B cell (primary cell): ENCODE measurements at regions not wholly inside any gene's neighbourhood (a gene's known extent, or its start where the extent isn't known, plus 50 kb on each side); places are given as distances from the start of the nearest gene placed in this dataset.

Source experiments
- ATAC-seq: fragments of 200-7000 bp; cut with Tn5 transposase; one replicate; pipeline ENCODE4 v1.10.0; 2021; ENCODE audit warnings: low read depth, mild to moderate bottlenecking, moderate number of reproducible peaks, moderate library complexity
- CTCF ChIA-PET: fragments of 350-600 bp; sonication (Branson Sonifier 250); formaldehyde crosslinking; loops from one replicate; lab custom pipeline; 2021; ENCODE audit warnings: antibody characterized with exemption, inconsistent platforms; lab: Charles Lee
- POLR2A ChIA-PET: fragments of 350-600 bp; sonication (Branson Sonifier 250); formaldehyde crosslinking; loops from one replicate; lab custom pipeline; 2021; ENCODE audit warnings: antibody characterized with exemption; lab: Charles Lee
- DNase-seq: peaks from one replicate; pipeline ENCODE4 v3.0.0; 2013
- H2AFZ ChIP-seq: 2 replicates; pipeline ENCODE4 v1.6.1; 2012; ENCODE audit warnings: mild to moderate bottlenecking, low read depth, low read length; ENCODE audit not compliant: insufficient read depth, poor library complexity, severe bottlenecking
- H3K27ac ChIP-seq, 2 donors: 1 replicate in 1 of 2; 2 replicates in 1 of 2; pipeline ENCODE4 v1.5.1; 2012 to 2013; ENCODE audit warnings: low read length in 2 of 2, mild to moderate bottlenecking in 2 of 2, moderate library complexity in 1 of 2
- H3K27me3 ChIP-seq, 4 experiments: fragments of 200-600 bp in 1 of 4; sonication (generic) in 1 of 4; replicated peaks in 1 of 4; 1 replicate in 2 of 4; 2 replicates in 2 of 4; pipeline versions ENCODE4 v1.6.1 to v1.7.0; 2013 to 2016; ENCODE audit warnings: low read length in 3 of 4, mild to moderate bottlenecking in 2 of 4, mixed read lengths in 1 of 4, moderate library complexity in 1 of 4; ENCODE audit not compliant: insufficient read depth in 4 of 4, control insufficient read depth in 3 of 4; ENCODE audit errors: control extremely low read depth in 1 of 4
- H3K36me3 ChIP-seq, 2 experiments: replicated peaks in 1 of 2; 1 replicate in 1 of 2; 2 replicates in 1 of 2; pipeline versions ENCODE4 v1.6.1 to v1.7.1; 2013; ENCODE audit warnings: low read length in 1 of 2; ENCODE audit not compliant: insufficient read depth in 2 of 2, control insufficient read depth in 1 of 2; ENCODE audit errors: control extremely low read depth in 1 of 2, extremely low read depth in 1 of 2
- H3K4me1 ChIP-seq, 2 donors: fragments of 200-600 bp in 1 of 2; sonication (generic) in 1 of 2; 1 replicate in 1 of 2; 2 replicates in 1 of 2; pipeline versions ENCODE4 v1.5.1 to v1.6.1; 2013 to 2017; ENCODE audit warnings: low read length in 2 of 2; ENCODE audit not compliant: control insufficient read depth in 2 of 2, insufficient read depth in 2 of 2
- H3K4me2 ChIP-seq: replicated peaks from 2 replicates; pipeline ENCODE3; 2012; ENCODE audit warnings: mild to moderate bottlenecking, low read depth, low read length; ENCODE audit not compliant: poor library complexity, severe bottlenecking
- H3K4me3 ChIP-seq, 5 experiments: fragments of 200-600 bp in 1 of 5; sonication (generic) in 1 of 5; 1 replicate in 3 of 5; 2 replicates in 2 of 5; pipeline versions ENCODE4 v1.5.1 to v1.7.0; 2011 to 2016; ENCODE audit warnings: low read length in 4 of 5, mild to moderate bottlenecking in 4 of 5, low read depth in 2 of 5, control low read depth in 1 of 5, moderate library complexity in 1 of 5; ENCODE audit not compliant: insufficient read depth in 1 of 5; ENCODE audit errors: control extremely low read depth in 1 of 5, extremely low read depth in 1 of 5
- H3K79me2 ChIP-seq: fragments of 200-600 bp; sonication (generic); one replicate; pipeline ENCODE4 v1.6.0; 2016; ENCODE audit warnings: low read length; ENCODE audit not compliant: control insufficient read depth, insufficient read depth
- H3K9ac ChIP-seq: fragments of 200-600 bp; sonication (generic); 2 replicates; pipeline ENCODE4 v1.6.1; 2017; ENCODE audit warnings: mild to moderate bottlenecking, low read length, moderate library complexity
- H3K9me3 ChIP-seq, 3 donors: one replicate each; pipeline versions ENCODE4 v1.6.1 to v1.7.1; 2013; ENCODE audit warnings: low read length in 2 of 3; ENCODE audit not compliant: control insufficient read depth in 2 of 3, insufficient read depth in 1 of 3; ENCODE audit errors: control extremely low read depth in 1 of 3
- H4K20me1 ChIP-seq: 2 replicates; pipeline ENCODE4 v1.6.0; 2012; ENCODE audit warnings: mild to moderate bottlenecking, low read length; ENCODE audit not compliant: insufficient read depth, control insufficient read depth, poor library complexity, severe bottlenecking
- H3K27ac Mint-ChIP-seq: one replicate; pipeline ENCODE4 v1.8.0; 2021; ENCODE audit warnings: mixed read lengths
- H3K27me3 Mint-ChIP-seq: one replicate; pipeline ENCODE4 v1.8.0; 2021; ENCODE audit warnings: mixed read lengths
- H3K4me1 Mint-ChIP-seq: one replicate; pipeline ENCODE4 v1.8.0; 2021; ENCODE audit warnings: mixed read lengths
- H3K4me3 Mint-ChIP-seq: one replicate; pipeline ENCODE4 v1.8.0; 2021; ENCODE audit warnings: mixed read lengths
- H3K9me3 Mint-ChIP-seq: one replicate; pipeline ENCODE4 v1.8.0; 2022; ENCODE audit warnings: mixed read lengths; ENCODE audit not compliant: insufficient read depth
- EZH2 ChIP-seq: IDR thresholded peaks from 2 replicates; pipeline ENCODE4 v1.6.1; 2012; ENCODE audit warnings: borderline replicate concordance, low read depth, mild to moderate bottlenecking, moderate library complexity, low read length; ENCODE audit not compliant: insufficient read depth, poor library complexity, severe bottlenecking
- WGBS: methylation state at CpG from one replicate; pipeline ENCODE4 v1.1.5; 2013; ENCODE audit warnings: missing lambda C conversion rate; ENCODE audit not compliant: insufficient coverage; 5-methylcytosine and 5-hydroxymethylcytosine counted together
- intact Hi-C: fragments of 100-400 bp; cut with micrococcal nuclease; formaldehyde crosslinking; loops from one replicate; pipeline ENCODE4 v1.10.0; 2022
- TF ChIP-seq, protein P1 (sequence below): fragments of 200-600 bp; IDR thresholded peaks from one replicate; pipeline ENCODE4 v1.8.0; 2022; ENCODE audit warnings: antibody characterized with exemption, mild to moderate bottlenecking

DNA sequence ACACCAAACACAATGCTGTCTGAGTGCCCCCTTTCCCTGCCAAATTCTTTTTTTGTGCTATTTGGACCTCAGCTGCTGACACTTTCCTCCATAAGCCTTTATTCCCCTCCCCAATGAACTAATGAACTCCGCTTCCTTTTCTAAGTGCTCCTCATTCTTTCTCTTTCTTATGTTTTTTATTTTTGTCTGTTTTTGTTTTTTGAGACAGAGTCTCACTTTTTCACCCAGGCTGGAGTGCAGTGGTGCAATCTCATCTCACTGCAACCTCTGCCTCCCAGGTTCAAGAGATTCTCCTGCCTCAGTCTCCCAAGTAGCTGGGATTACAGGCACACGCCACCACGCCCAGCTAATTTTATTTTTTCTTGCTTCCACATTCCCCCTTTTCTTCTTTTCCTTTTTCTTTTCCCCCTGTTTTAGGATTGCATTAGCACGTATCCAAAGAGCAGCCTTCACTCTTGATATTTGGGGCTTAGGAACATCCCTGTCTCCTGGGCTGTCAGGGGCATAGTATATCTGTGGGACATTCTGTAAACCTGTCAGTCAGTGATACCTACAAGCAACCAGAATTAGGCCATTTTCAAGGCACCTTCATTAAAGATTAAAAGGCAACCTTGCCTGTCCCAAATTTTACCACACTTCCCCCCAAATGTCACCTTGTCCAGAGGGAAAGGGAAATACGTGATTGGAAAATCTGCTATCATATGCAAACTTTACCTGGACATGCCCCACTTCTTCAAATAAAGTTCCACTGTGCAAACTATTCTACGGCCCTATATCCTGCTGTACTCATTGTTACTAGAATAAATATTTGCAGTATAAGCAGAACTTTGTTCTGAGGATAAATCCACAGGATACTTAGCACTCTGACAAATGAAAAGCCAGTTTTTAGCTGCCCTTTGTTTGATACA, 65.1 kb upstream of the ACSL3 start:
- no peaks in the 10 kb centered on the region for H3K4me1 Mint-ChIP-seq
- TF ChIP-seq EZH2, result no peak
- TF ChIP-seq, protein P1, sequence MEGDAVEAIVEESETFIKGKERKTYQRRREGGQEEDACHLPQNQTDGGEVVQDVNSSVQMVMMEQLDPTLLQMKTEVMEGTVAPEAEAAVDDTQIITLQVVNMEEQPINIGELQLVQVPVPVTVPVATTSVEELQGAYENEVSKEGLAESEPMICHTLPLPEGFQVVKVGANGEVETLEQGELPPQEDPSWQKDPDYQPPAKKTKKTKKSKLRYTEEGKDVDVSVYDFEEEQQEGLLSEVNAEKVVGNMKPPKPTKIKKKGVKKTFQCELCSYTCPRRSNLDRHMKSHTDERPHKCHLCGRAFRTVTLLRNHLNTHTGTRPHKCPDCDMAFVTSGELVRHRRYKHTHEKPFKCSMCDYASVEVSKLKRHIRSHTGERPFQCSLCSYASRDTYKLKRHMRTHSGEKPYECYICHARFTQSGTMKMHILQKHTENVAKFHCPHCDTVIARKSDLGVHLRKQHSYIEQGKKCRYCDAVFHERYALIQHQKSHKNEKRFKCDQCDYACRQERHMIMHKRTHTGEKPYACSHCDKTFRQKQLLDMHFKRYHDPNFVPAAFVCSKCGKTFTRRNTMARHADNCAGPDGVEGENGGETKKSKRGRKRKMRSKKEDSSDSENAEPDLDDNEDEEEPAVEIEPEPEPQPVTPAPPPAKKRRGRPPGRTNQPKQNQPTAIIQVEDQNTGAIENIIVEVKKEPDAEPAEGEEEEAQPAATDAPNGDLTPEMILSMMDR, result no peak
- no peak overlapping the region for H3K4me3 Mint-ChIP-seq
- intact Hi-C loops, result loop anchor here (2.0 kb wide), 1 partner anchor 143 kb away; no protein-coding TSS in a partner anchor
- no peak overlapping the region for H3K27ac Mint-ChIP-seq
- 100% methylated on average over 2 of the region's 6 CpGs for WGBS
- Histone ChIP-seq H3K9me3 (no peaks in the 10 kb centered on the region), H3K4me2 (no peak overlapping the region), H3K27ac (no peak overlapping the region), H3K9ac (no peak overlapping the region), H4K20me1 (no peaks in the 10 kb centered on the region), H2AFZ (no peak overlapping the region), H3K79me2 (no peaks in the 10 kb centered on the region), H3K4me3 (no peak overlapping the region), H3K4me1 (no peaks in the 10 kb centered on the region), H3K27me3 (no peaks in the 10 kb centered on the region), H3K36me3 (no peaks in the 10 kb centered on the region)
- ATAC-seq (no peak), DNase-seq (no peak)
- peaks cover 6% of the 10 kb centered on the region for H3K27me3 Mint-ChIP-seq
- CTCF ChIA-PET, result interaction anchor here (1.1 kb wide), 1 partner anchor 16 kb away, joined by 3 read pairs; no protein-coding TSS in a partner anchor
- H3K9me3 Mint-ChIP-seq, result no peaks in the 10 kb centered on the region
- POLR2A ChIA-PET, result no interaction called here
